H1 (cell line): ENCODE measurements at regions not wholly inside any gene's neighbourhood (a gene's known extent, or its start where the extent isn't known, plus 50 kb on each side); places are given as distances from the start of the nearest gene placed in this dataset.

Experiments used
- CHD7 ChIP-seq: fragments of 300-600 bp; sonication (generic); IDR thresholded peaks from 2 replicates; pipeline ENCODE4 v1.7.1; 2012; ENCODE audit warnings: low read length, moderate library complexity, mild to moderate bottlenecking, inconsistent platforms; ENCODE audit not compliant: insufficient replicate concordance
- JUN ChIP-seq: IDR thresholded peaks from 2 replicates; pipeline ENCODE4 v1.6.1; 2011; ENCODE audit warnings: low read depth, mild to moderate bottlenecking, improper control_type of control experiment, low read length

- TF ChIP-seq CHD7 (no peak), JUN (no peak)
Observed at GRCh38 chr2:118496870-118497611, 350.4 kb downstream of the EN1 start (continued).
